ENCODE measurements at regions not wholly inside any gene's neighbourhood (a gene's known extent, or its start where the extent isn't known, plus 50 kb on each side); places are given as distances from the start of the nearest gene placed in this dataset.

GRCh38 chr11:79894111-79894510 is 453.3 kb upstream of the TENM4 start:
- no peak for TF ChIP-seq CTCF (conservative IDR thresholded peaks at IDR 0.05; ENCODE audit: low read depth, low read length)
- TF ChIP-seq EZH2 (IDR thresholded peaks at IDR 0.05; ENCODE audit: low read length, unreplicated experiment) = no peak
- no peak for TF ChIP-seq EZH2phosphoT487 (IDR thresholded peaks at IDR 0.05; ENCODE audit: borderline replicate concordance, low read length)

All from PC-3 (cell line).